Mesothelial cell of epicardium (in vitro differentiated cells): ENCODE measurements at regions not wholly inside any gene's neighbourhood (a gene's known extent, or its start where the extent isn't known, plus 50 kb on each side); places are given as distances from the start of the nearest gene placed in this dataset.

Experiments
- DNase-seq, 2 experiments: peaks; one replicate each; pipeline ENCODE4 v3.0.0; 2021; ENCODE audit warnings: low spot score in 2 of 2; ENCODE audit not compliant: unreplicated experiment in 2 of 2
- H3K27ac Mint-ChIP-seq: 2 replicates; pipeline ENCODE4 v1.8.0; 2021; ENCODE audit warnings: mixed read lengths
- H3K27me3 Mint-ChIP-seq: 2 replicates; pipeline ENCODE4 v1.8.0; 2021; ENCODE audit warnings: low read depth, mixed read lengths
- H3K36me3 Mint-ChIP-seq: 2 replicates; pipeline ENCODE4 v1.8.0; 2021; ENCODE audit warnings: mixed read lengths
- H3K4me1 Mint-ChIP-seq: 2 replicates; pipeline ENCODE4 v1.8.0; 2021; ENCODE audit warnings: mixed read lengths
- H3K4me3 Mint-ChIP-seq: 2 replicates; pipeline ENCODE4 v1.8.0; 2021; ENCODE audit warnings: mild to moderate bottlenecking, moderate library complexity, mixed read lengths
- H3K9me3 Mint-ChIP-seq: 2 replicates; pipeline ENCODE4 v1.8.0; 2021; ENCODE audit warnings: mixed read lengths
- TF ChIP-seq, protein P1 (sequence below): fragments of 200-600 bp; sonication (generic); IDR thresholded peaks from one replicate; pipeline ENCODE4 v1.5.0; 2021; ENCODE audit warnings: antibody characterized with exemption; ENCODE audit not compliant: unreplicated experiment

DNA sequence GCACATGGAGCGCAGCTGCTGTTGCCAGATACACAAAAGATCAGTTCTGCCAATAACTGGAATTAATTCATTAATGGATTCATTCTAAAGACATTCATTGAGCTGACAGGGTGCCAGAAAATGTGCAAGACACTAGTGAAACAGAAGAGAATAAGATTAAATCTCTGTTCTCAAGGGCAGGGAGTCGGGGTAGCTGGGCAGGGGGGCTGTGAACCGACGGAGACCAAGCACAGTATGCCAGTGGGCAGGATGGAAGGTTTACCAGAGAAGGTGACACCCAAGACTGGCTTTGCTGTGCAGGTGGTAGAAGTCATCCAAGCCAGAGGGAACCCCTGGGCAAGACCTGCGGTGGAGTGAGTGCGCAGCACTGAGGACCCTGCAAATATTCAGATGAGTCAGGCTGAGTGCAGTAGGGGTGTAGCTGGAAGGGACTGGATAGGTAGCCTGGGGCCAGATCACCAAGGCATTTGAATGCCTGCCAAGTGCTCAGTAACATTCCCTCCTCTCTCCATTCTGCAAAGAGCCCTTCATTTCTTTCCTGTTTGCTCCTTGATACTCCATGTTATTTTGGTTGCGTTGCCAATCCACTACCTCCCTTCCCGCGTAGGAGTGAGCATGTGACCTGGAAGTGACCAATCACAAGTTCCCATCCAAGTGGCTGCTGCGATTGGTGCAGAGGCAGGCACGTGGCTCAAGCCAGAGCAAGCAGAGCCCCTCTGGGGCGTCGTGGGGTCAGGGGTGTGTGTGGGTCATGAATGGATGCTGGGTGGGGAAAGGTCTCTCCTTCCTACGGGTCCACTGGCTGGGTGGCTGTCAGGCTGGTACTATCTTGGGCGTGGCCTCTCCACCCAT is 413.1 kb downstream of the PTPRU start:
- H3K4me3 Mint-ChIP-seq, result no peak overlapping the region
- H3K9me3 Mint-ChIP-seq, result no peaks in the 10 kb centered on the region
- peaks cover 44% of the 10 kb centered on the region for H3K27me3 Mint-ChIP-seq
- no peak overlapping the region for H3K27ac Mint-ChIP-seq
- TF ChIP-seq, protein P1, sequence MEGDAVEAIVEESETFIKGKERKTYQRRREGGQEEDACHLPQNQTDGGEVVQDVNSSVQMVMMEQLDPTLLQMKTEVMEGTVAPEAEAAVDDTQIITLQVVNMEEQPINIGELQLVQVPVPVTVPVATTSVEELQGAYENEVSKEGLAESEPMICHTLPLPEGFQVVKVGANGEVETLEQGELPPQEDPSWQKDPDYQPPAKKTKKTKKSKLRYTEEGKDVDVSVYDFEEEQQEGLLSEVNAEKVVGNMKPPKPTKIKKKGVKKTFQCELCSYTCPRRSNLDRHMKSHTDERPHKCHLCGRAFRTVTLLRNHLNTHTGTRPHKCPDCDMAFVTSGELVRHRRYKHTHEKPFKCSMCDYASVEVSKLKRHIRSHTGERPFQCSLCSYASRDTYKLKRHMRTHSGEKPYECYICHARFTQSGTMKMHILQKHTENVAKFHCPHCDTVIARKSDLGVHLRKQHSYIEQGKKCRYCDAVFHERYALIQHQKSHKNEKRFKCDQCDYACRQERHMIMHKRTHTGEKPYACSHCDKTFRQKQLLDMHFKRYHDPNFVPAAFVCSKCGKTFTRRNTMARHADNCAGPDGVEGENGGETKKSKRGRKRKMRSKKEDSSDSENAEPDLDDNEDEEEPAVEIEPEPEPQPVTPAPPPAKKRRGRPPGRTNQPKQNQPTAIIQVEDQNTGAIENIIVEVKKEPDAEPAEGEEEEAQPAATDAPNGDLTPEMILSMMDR, result no peak
- H3K4me1 Mint-ChIP-seq, result no peaks in the 10 kb centered on the region
- peak in 1 of 2 experiments; percentile 35 for DNase-seq
- H3K36me3 Mint-ChIP-seq, result no peaks in the 10 kb centered on the region

DNA sequence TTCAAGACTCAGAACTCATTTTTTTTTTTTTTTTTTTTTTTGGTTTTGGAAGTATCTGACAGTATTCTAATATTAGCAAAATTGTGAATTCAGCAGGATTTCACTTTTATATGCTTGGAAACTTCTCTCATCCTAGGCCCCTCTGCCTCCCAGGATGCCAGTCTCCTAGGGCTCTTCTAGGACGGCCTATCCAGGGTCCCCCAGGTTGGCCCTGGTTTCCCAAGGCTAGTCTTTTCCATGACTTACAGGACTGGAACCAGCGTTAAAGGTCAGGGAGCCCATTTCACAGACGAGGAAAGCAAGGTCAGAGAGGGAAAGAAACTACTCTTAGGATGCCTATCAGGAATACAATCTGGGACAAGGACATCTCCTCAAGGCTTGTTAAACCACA is 412.5 kb downstream of the PTPRU start:
- Mint-ChIP-seq H3K9me3 (no peaks in the 10 kb centered on the region), H3K4me3 (no peak overlapping the region), H3K27me3 (peaks cover 45% of the 10 kb centered on the region), H3K36me3 (no peaks in the 10 kb centered on the region), H3K27ac (no peak overlapping the region), H3K4me1 (no peaks in the 10 kb centered on the region)
- TF ChIP-seq, protein P1, result no peak
- DNase-seq, result peak in 1 of 2 experiments; percentile 27

DNA sequence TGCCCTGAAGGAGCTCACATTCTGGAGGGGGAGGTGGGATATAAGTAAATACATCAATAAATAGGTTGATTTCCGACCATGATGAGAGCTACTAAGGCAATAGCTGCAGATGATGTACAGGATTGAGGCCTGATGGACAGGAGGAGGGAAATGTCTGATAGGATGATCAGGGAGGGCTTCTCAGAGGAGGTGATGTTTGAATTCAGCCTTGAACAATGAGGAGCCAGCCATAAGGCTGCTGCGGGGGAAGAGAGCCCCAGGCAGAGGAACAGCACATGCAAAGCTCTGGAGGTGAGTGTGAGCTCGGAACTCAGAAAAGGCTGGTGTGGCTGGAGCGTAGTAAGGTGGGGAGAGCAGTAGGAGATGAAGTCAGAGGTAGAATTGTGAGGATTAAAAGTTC is 411.7 kb downstream of the PTPRU start:
- TF ChIP-seq, protein P1, result no peak
- no peaks in the 10 kb centered on the region for H3K36me3 Mint-ChIP-seq
- H3K4me1 Mint-ChIP-seq, result no peaks in the 10 kb centered on the region
- no peak overlapping the region for H3K4me3 Mint-ChIP-seq
- H3K27me3 Mint-ChIP-seq, result peaks cover 52% of the 10 kb centered on the region
- H3K9me3 Mint-ChIP-seq, result no peaks in the 10 kb centered on the region
- no peak overlapping the region for H3K27ac Mint-ChIP-seq
- peak in 1 of 2 experiments; percentile 20 for DNase-seq

DNA sequence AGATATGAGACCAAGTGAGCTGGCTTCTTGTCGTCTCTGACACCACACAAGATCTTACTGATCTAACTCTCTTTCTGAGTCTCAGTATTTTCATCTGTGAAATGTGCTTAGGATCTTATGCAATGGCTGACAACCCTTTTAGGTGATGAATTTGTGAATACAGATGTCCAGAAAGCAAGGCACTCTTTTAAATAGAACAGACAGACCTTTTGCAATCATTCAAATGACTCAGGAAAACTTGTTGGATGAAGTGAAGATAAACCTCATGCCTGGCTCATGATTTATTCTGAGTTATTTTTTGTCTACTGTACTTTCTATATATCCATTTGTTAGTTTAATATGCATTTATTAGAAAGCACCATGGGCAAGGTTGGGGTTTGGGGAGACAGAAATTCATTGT is 411.3 kb downstream of the PTPRU start:
- H3K4me1 Mint-ChIP-seq, result no peaks in the 10 kb centered on the region
- peaks cover 54% of the 10 kb centered on the region for H3K27me3 Mint-ChIP-seq
- H3K4me3 Mint-ChIP-seq, result no peak overlapping the region
- no peaks in the 10 kb centered on the region for H3K9me3 Mint-ChIP-seq
- no peaks in the 10 kb centered on the region for H3K36me3 Mint-ChIP-seq
- no peak for DNase-seq
- H3K27ac Mint-ChIP-seq, result no peak overlapping the region
- TF ChIP-seq, protein P1, result no peak

DNA sequence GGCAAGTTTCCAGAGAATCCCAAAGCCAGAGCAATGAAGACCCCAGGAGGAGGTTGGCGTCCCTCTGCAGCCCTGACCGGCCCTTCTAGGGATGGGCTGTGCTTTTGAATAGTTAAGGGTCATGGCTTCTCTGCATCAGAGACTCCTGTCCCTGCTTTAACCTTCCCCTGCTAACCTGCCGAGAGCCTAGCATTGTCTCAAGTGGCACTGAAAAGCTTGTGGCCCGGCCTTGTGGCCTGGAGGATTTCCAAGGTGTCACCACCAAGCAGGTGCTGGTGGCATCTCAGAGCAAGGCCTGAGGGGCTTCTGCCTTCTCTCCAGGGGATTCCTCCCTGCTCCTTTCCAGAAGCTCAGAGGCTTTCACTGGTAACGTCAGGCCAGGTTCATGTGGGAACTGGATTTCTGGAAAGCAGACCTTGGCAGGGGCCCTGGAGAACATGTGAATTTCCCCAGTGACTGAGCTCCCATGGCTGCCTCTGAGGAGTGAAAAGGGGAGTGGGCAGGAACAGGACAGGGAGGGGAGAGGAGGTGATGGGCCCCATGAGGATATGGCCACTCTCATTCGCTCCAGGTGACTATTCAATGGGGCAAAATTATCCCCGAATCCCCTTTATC is 409.9 kb downstream of the PTPRU start:
- DNase-seq, result peak in 1 of 2 experiments; percentile 30

More for the DNA sequence above, 409.9 kb downstream of the PTPRU start:
- Mint-ChIP-seq H3K4me1 (no peaks in the 10 kb centered on the region), H3K36me3 (no peaks in the 10 kb centered on the region), H3K27ac (no peak overlapping the region), H3K4me3 (no peak overlapping the region), H3K9me3 (no peaks in the 10 kb centered on the region), H3K27me3 (peaks cover 58% of the 10 kb centered on the region)
- TF ChIP-seq, protein P1, result no peak
